Lower leg skin (tissue), 3 donors: ENCODE measurements at regions not wholly inside any gene's neighbourhood (a gene's known extent, or its start where the extent isn't known, plus 50 kb on each side); places are given as distances from the start of the nearest gene placed in this dataset.

Experiments used
- POLR2A ChIP-seq, 2 donors: fragments of 450-650 bp; IDR thresholded peaks; one replicate each; pipeline ENCODE4 v1.6.1; 2016 to 2017; ENCODE audit warnings: antibody characterized with exemption in 2 of 2, mild to moderate bottlenecking in 1 of 2, moderate library complexity in 1 of 2
- TF ChIP-seq, protein P1 (sequence below), 3 donors: fragments of 450-650 bp; IDR thresholded peaks; one replicate each; pipeline ENCODE4 v1.5.1; 2016; ENCODE audit warnings: antibody characterized with exemption in 3 of 3, mild to moderate bottlenecking in 3 of 3, moderate library complexity in 2 of 3

DNA sequence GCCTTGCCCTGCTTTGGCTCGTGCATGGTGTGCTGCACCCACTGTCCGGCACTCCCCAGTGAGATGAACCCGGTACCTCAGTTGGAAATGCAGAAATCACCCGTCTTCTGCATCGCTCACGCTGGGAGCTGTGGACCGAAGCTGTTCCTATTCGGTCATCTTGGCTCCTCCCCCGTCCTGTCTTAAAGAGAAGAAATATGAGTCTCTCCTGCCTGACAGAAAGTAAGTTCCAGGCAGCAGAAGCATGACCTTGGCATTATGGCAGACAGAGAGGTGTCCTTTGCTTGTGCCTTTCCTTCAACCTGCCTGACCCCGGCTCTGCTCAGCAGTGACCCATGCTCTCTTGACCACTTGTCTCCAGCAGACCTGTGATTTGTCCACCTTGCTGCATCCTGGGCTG lies 62.5 kb upstream of the CYP1B1 start:
- TF ChIP-seq, protein P1, sequence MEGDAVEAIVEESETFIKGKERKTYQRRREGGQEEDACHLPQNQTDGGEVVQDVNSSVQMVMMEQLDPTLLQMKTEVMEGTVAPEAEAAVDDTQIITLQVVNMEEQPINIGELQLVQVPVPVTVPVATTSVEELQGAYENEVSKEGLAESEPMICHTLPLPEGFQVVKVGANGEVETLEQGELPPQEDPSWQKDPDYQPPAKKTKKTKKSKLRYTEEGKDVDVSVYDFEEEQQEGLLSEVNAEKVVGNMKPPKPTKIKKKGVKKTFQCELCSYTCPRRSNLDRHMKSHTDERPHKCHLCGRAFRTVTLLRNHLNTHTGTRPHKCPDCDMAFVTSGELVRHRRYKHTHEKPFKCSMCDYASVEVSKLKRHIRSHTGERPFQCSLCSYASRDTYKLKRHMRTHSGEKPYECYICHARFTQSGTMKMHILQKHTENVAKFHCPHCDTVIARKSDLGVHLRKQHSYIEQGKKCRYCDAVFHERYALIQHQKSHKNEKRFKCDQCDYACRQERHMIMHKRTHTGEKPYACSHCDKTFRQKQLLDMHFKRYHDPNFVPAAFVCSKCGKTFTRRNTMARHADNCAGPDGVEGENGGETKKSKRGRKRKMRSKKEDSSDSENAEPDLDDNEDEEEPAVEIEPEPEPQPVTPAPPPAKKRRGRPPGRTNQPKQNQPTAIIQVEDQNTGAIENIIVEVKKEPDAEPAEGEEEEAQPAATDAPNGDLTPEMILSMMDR (IDR thresholded peaks at IDR 0.05), result no peak
- no peak for TF ChIP-seq POLR2A (IDR thresholded peaks at IDR 0.05)
